ENCODE measurements at regions not wholly inside any gene's neighbourhood (a gene's known extent, or its start where the extent isn't known, plus 50 kb on each side); places are given as distances from the start of the nearest gene placed in this dataset.

DNA sequence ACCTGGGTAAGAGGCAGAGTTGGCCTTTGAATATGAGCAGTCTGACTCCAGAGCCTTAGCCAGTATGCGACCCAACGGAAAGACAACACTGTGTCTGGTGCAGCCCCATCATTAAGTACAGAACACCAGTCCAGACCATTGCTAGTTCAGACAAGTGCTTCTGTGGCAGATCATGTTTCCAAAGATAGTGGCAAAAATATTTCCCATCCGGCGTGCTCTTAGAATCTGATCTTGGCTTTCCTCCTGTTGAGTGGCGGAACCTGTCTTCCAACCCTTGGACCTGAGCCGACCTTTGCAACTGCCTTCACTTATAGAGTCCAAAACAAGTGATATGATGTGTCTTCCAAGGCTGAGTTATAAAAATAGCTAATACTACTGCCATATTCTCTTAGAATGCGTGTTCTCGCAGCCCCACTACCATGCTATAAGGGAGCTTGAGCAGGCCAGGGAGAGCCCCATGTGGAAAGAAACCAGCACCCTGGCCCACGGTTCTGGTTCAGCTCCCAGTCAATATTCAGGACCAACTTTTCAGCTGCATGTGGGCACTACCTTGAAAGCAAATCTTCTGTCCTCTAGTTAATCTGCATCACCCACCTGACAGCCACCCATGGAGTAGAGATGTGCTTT is 322.4 kb upstream of the SLCO3A1 start:
- no peak overlapping the region for H3K27ac Mint-ChIP-seq
- Histone ChIP-seq H3K9me3 (ENCODE audit: control insufficient read depth in 1 of 2, low read length in 2 of 2) (no peaks in the 10 kb centered on the region), H3K27me3 (ENCODE audit: insufficient read depth, low read length) (no peaks in the 10 kb centered on the region), H3K4me3 (ENCODE audit: low read length in 2 of 2) (no peak overlapping the region), H3K27ac (ENCODE audit: low read depth, low read length) (no peak overlapping the region), H3K36me3 (ENCODE audit: insufficient read depth, low read length) (no peaks in the 10 kb centered on the region), H3K4me1 (ENCODE audit: insufficient read depth, low read length) (peaks cover 15% of the 10 kb centered on the region)
- H3K4me1 Mint-ChIP-seq: peaks cover 8 to 13% (median 11%) of the 10 kb centered on the region in 4 donors
- no peak for DNase-seq
- ChIA-PET POLR2A (ENCODE audit: partially characterized antibody) (interaction anchor here (0.6 kb wide), 1 partner anchor 574 kb away, joined by 3 read pairs; no protein-coding TSS in a partner anchor), CTCF (ENCODE audit: partially characterized antibody) (no interaction called here)
- H3K9me3 Mint-ChIP-seq: peaks cover 0 to 2% (median 0%) of the 10 kb centered on the region in 8 donors
- no peak overlapping the region for H3K4me3 Mint-ChIP-seq
- intact Hi-C loops (cut with micrococcal nuclease): no loop called here
- no peaks in the 10 kb centered on the region for H3K36me3 Mint-ChIP-seq
- peaks cover 1 to 2% of the 10 kb centered on the region in 2 donors for H3K27me3 Mint-ChIP-seq

DNA sequence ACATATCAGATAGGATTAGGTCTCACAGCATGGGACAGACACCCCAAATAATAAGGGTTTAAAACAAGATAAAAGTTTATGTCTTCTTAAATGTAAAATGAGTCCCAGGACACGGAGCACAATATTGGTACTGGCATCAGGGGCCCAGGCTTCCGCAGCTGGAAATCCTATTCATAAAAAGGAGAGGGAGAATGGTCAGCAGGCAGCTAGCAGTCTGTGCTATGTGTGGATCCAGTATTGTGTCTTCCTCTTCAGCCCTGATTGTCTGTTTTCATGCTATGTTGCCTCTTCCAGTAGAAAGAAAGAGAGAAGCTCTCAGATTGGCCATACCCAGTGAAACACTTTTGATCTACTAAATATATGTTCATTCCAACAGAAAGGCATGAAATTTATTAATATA is 319.3 kb upstream of the SLCO3A1 start:
- Histone ChIP-seq H3K36me3 (ENCODE audit: insufficient read depth, low read length) (no peaks in the 10 kb centered on the region), H3K4me3 (ENCODE audit: low read length in 2 of 2) (no peak overlapping the region), H3K27me3 (ENCODE audit: insufficient read depth, low read length) (no peaks in the 10 kb centered on the region), H3K27ac (ENCODE audit: low read depth, low read length) (no peak overlapping the region), H3K4me1 (ENCODE audit: insufficient read depth, low read length) (peaks cover 9% of the 10 kb centered on the region), H3K9me3 (ENCODE audit: control insufficient read depth in 1 of 2, low read length in 2 of 2) (no peaks in the 10 kb centered on the region)
- Mint-ChIP-seq H3K4me3 (no peak overlapping the region), H3K27me3 (peaks cover 0 to 2% of the 10 kb centered on the region in 2 donors), H3K27ac (no peak overlapping the region), H3K9me3 (peaks cover 0 to 2% (median 0%) of the 10 kb centered on the region in 8 donors), H3K36me3 (no peaks in the 10 kb centered on the region), H3K4me1 (peaks cover 7 to 13% (median 9%) of the 10 kb centered on the region in 4 donors)
- ChIA-PET CTCF (ENCODE audit: partially characterized antibody) (no interaction called here), POLR2A (ENCODE audit: partially characterized antibody) (no interaction called here)
- DNase-seq: no peak
- intact Hi-C loops (cut with micrococcal nuclease): no loop called here

DNA sequence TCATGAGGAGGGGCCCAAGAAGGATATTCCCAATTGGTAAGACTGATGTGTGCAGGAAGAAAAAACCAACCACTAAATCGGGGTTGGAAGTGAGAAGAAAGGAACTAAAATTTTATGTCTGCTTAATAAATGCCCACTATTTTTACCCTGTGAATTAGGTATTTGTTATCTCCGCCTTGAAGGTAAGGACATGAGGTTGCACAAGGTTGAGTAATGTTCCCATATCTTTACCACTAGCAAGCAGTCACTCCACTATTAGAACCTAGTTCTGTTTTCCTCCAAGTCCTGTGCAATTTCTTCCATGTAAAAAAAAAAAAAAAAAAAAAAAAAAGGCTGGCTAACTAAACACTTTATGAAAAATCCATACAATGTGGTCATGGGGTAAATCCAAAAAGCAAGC is 318.5 kb upstream of the SLCO3A1 start:
- H3K36me3 Mint-ChIP-seq: no peaks in the 10 kb centered on the region
- ChIA-PET CTCF (ENCODE audit: partially characterized antibody) (interaction anchor here (1.1 kb wide), 1 partner anchor 233 kb away, joined by 5 read pairs; no protein-coding TSS in a partner anchor), POLR2A (ENCODE audit: partially characterized antibody) (no interaction called here)
- H3K27me3 ChIP-seq (ENCODE audit: insufficient read depth, low read length): no peaks in the 10 kb centered on the region
- intact Hi-C loops (cut with micrococcal nuclease): no loop called here
- H3K27ac Mint-ChIP-seq: no peak overlapping the region
- H3K27ac ChIP-seq (ENCODE audit: low read depth, low read length): no peak overlapping the region
- no peak overlapping the region for H3K4me3 Mint-ChIP-seq
- peaks cover 0 to 2% (median 0%) of the 10 kb centered on the region in 8 donors for H3K9me3 Mint-ChIP-seq
- no peak overlapping the region for H3K4me3 ChIP-seq (ENCODE audit: low read length in 2 of 2)
- H3K9me3 ChIP-seq (ENCODE audit: control insufficient read depth in 1 of 2, low read length in 2 of 2): no peaks in the 10 kb centered on the region
- H3K4me1 Mint-ChIP-seq: peaks cover under 1 to 6% (median 3%) of the 10 kb centered on the region in 4 donors
- no peak for DNase-seq
- no peaks in the 10 kb centered on the region for H3K36me3 ChIP-seq (ENCODE audit: insufficient read depth, low read length)
- H3K27me3 Mint-ChIP-seq: peaks cover 0 to 2% of the 10 kb centered on the region in 2 donors
- peaks cover 2% of the 10 kb centered on the region for H3K4me1 ChIP-seq (ENCODE audit: insufficient read depth, low read length)

DNA sequence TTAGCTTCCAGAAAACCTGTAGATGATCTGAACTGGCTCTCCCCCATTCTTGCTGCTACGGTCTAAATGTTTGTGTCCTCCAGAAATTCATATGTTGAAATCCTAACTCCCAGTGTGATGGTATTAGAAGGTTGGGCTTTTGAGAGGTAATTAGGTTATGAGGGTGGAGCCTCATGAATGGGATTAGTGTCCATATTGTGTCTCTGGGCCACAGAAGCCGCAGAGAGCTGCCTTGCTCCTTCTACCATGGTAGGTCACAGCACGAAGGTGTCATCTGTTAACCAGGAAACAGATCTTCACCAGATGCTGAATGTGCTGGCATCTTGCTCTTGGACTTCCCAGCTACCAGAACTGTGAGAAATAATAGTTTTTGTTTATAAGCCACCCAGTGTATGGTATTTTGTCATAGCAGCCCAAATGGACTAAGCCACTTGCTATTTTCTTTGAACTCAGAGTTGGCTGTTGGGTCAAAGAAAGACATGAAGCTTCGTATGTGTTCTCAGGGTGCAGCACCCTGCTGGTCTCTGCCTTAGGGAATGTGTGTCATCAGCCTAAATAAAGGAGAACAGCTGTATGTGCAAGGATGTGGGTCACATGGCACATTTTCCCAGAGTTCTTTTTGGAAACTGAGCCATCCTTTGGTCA is 317.5 kb upstream of the SLCO3A1 start:
- H3K9me3 ChIP-seq (ENCODE audit: control insufficient read depth in 1 of 2, low read length in 2 of 2): no peaks in the 10 kb centered on the region
- H3K27me3 Mint-ChIP-seq: peaks cover 0 to 4% of the 10 kb centered on the region in 2 donors
- H3K4me1 Mint-ChIP-seq: peaks cover 0 to 4% (median 1%) of the 10 kb centered on the region in 4 donors
- no peak overlapping the region for H3K4me3 ChIP-seq (ENCODE audit: low read length in 2 of 2)
- no peak overlapping the region for H3K27ac ChIP-seq (ENCODE audit: low read depth, low read length)
- H3K4me1 ChIP-seq (ENCODE audit: insufficient read depth, low read length): no peaks in the 10 kb centered on the region
- no peaks in the 10 kb centered on the region for H3K27me3 ChIP-seq (ENCODE audit: insufficient read depth, low read length)
- intact Hi-C loops (cut with micrococcal nuclease): no loop called here
- CTCF ChIA-PET (ENCODE audit: partially characterized antibody): interaction anchor here (0.6 to 2.7 kb wide), 3 partner anchors 112 to 234 kb away, joined by 3 to 7 read pairs (median 5); no protein-coding TSS in a partner anchor
- no peak overlapping the region for H3K27ac Mint-ChIP-seq
- peaks cover 0 to 2% (median 0%) of the 10 kb centered on the region in 8 donors for H3K9me3 Mint-ChIP-seq
- no peak overlapping the region for H3K4me3 Mint-ChIP-seq
- DNase-seq: no peak
- no peaks in the 10 kb centered on the region for H3K36me3 Mint-ChIP-seq
- POLR2A ChIA-PET (ENCODE audit: partially characterized antibody): no interaction called here
- no peaks in the 10 kb centered on the region for H3K36me3 ChIP-seq (ENCODE audit: insufficient read depth, low read length)

DNA sequence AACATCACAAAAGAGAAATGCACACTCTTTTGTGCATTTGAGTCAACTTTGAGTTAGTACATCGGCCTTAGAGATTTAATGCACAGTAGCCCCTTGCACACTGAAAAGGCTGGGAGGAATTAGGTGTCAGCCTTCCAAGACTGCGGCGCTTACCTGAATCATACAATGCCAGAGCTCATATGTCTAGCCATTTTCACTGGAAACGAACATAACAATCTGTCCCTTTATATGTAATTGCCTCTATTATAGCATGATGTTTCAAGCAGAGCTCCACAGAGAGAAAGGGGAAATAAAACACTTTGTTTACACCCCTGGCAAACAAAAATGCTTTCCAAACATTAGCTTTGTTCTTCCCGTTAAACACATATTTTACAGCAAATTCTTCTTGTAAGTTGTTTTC is 315.7 kb upstream of the SLCO3A1 start:
- POLR2A ChIA-PET (ENCODE audit: partially characterized antibody): no interaction called here
- no peak overlapping the region for H3K4me3 ChIP-seq (ENCODE audit: low read length in 2 of 2)
- H3K27me3 Mint-ChIP-seq: peaks cover 0 to 2% of the 10 kb centered on the region in 2 donors
- CTCF ChIA-PET (ENCODE audit: partially characterized antibody): interaction anchor here (2.7 kb wide), 1 partner anchor 235 kb away, joined by 7 read pairs; no protein-coding TSS in a partner anchor
- intact Hi-C loops (cut with micrococcal nuclease): no loop called here
- H3K4me1 ChIP-seq (ENCODE audit: insufficient read depth, low read length): no peaks in the 10 kb centered on the region
- no peak for DNase-seq
- no peaks in the 10 kb centered on the region for H3K36me3 ChIP-seq (ENCODE audit: insufficient read depth, low read length)
- no peaks in the 10 kb centered on the region for H3K9me3 ChIP-seq (ENCODE audit: control insufficient read depth in 1 of 2, low read length in 2 of 2)
- H3K4me1 Mint-ChIP-seq: peaks cover 0 to 4% (median 1%) of the 10 kb centered on the region in 4 donors
- no peaks in the 10 kb centered on the region for H3K36me3 Mint-ChIP-seq
- H3K27ac Mint-ChIP-seq: no peak overlapping the region
- no peak overlapping the region for H3K27ac ChIP-seq (ENCODE audit: low read depth, low read length)
- peaks cover 0 to 2% (median 0%) of the 10 kb centered on the region in 8 donors for H3K9me3 Mint-ChIP-seq
- no peaks in the 10 kb centered on the region for H3K27me3 ChIP-seq (ENCODE audit: insufficient read depth, low read length)
- no peak overlapping the region for H3K4me3 Mint-ChIP-seq

DNA sequence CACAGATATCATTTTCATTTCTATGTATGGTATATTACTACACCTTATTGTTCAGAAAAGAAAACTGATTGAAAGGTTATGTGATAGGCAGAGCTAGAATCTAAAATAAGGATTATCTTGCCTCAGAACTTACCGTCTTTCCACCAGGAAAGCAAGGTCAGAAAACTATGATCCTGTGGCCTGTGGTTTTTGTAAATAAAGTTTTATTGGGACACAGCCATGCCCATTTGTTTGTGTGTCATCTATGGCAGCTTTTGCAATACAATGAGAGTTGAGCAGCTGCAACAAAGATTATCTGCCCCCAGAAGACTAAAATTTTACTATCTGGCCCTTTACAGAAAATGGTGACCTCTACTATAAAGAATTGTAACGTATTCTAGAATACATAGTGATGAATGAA is 314.7 kb upstream of the SLCO3A1 start:
- Mint-ChIP-seq H3K36me3 (no peaks in the 10 kb centered on the region), H3K4me1 (peaks cover 0 to 4% (median 1%) of the 10 kb centered on the region in 4 donors), H3K4me3 (no peak overlapping the region), H3K27ac (no peak overlapping the region), H3K9me3 (peaks cover 0 to 3% (median 0%) of the 10 kb centered on the region in 8 donors), H3K27me3 (peaks cover 0 to 2% of the 10 kb centered on the region in 2 donors)
- Histone ChIP-seq H3K4me3 (ENCODE audit: low read length in 2 of 2) (no peak overlapping the region), H3K36me3 (ENCODE audit: insufficient read depth, low read length) (no peaks in the 10 kb centered on the region), H3K4me1 (ENCODE audit: insufficient read depth, low read length) (no peaks in the 10 kb centered on the region), H3K27ac (ENCODE audit: low read depth, low read length) (no peak overlapping the region), H3K9me3 (ENCODE audit: control insufficient read depth in 1 of 2, low read length in 2 of 2) (no peaks in the 10 kb centered on the region), H3K27me3 (ENCODE audit: insufficient read depth, low read length) (no peaks in the 10 kb centered on the region)
- no peak for DNase-seq
- CTCF ChIA-PET (ENCODE audit: partially characterized antibody): interaction anchor here (0.5 to 2.7 kb wide), 2 partner anchors 39 to 236 kb away, joined by 3 to 7 read pairs; no protein-coding TSS in a partner anchor
- intact Hi-C loops (cut with micrococcal nuclease): no loop called here
- POLR2A ChIA-PET (ENCODE audit: partially characterized antibody): no interaction called here

DNA sequence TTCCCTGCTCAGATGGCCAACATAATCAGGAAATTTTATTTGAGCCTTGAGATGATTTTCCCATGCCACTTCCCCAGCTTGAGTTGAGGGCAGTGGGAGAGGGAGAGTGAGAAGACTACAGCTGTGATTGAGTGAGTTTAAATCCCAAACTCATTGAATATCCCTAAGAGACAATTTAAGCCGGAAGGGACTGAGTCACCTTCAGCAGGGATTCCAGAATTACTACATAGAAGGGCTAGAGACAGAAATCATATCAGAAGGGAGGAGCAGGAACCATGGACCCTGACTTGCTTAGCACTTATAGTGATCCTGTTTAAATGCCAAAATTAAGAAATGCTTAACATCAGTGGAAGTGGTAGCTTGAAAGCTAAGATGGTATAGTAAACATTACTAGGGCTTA is 312.2 kb upstream of the SLCO3A1 start:
- no peak overlapping the region for H3K4me3 ChIP-seq (ENCODE audit: low read length in 2 of 2)
- Mint-ChIP-seq H3K9me3 (peaks cover 0 to 3% (median 0%) of the 10 kb centered on the region in 8 donors), H3K27me3 (peaks cover 2% of the 10 kb centered on the region in 2 donors), H3K27ac (no peak overlapping the region), H3K4me3 (no peak overlapping the region), H3K4me1 (no peaks in the 10 kb centered on the region), H3K36me3 (no peaks in the 10 kb centered on the region)
- no peak for DNase-seq
- H3K27ac ChIP-seq (ENCODE audit: low read depth, low read length): no peak overlapping the region
- no peaks in the 10 kb centered on the region for H3K36me3 ChIP-seq (ENCODE audit: insufficient read depth, low read length)
- ChIA-PET CTCF (ENCODE audit: partially characterized antibody) (no interaction called here), POLR2A (ENCODE audit: partially characterized antibody) (no interaction called here)
- no peaks in the 10 kb centered on the region for H3K9me3 ChIP-seq (ENCODE audit: control insufficient read depth in 1 of 2, low read length in 2 of 2)
- H3K27me3 ChIP-seq (ENCODE audit: insufficient read depth, low read length): no peaks in the 10 kb centered on the region
- intact Hi-C loops (cut with micrococcal nuclease): no loop called here
- H3K4me1 ChIP-seq (ENCODE audit: insufficient read depth, low read length): no peaks in the 10 kb centered on the region

All from CD4-positive, alpha-beta memory T cell (primary cell).